ENCODE measurements at regions not wholly inside any gene's neighbourhood (a gene's known extent, or its start where the extent isn't known, plus 50 kb on each side); places are given as distances from the start of the nearest gene placed in this dataset.

DNA sequence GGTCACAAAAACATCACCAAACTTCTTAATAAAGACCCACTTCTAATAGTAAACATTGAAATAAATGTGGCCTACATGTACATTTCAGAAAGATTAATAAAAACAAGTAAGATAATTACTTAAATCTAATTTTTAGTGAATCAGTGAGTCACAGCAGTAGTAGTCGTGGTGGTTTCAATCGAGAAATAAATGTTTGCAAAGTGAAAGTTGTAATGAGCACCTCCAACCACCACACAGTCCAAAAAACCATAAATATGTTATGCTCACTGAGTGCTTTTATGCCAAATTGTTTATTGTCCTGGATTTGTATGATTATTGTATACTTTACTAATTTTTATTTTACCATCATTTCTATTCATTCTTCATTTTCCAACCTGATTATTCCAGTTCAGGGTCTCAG is 61.8 kb upstream of the SPOPL start:
- TF ChIP-seq EP300 (IDR thresholded peaks at IDR 0.05) (no peak), POLR2AphosphoS5 (IDR thresholded peaks at IDR 0.05) (no peak), POLR2A (IDR thresholded peaks at IDR 0.05) (no peak)
- TF ChIP-seq, protein P1, sequence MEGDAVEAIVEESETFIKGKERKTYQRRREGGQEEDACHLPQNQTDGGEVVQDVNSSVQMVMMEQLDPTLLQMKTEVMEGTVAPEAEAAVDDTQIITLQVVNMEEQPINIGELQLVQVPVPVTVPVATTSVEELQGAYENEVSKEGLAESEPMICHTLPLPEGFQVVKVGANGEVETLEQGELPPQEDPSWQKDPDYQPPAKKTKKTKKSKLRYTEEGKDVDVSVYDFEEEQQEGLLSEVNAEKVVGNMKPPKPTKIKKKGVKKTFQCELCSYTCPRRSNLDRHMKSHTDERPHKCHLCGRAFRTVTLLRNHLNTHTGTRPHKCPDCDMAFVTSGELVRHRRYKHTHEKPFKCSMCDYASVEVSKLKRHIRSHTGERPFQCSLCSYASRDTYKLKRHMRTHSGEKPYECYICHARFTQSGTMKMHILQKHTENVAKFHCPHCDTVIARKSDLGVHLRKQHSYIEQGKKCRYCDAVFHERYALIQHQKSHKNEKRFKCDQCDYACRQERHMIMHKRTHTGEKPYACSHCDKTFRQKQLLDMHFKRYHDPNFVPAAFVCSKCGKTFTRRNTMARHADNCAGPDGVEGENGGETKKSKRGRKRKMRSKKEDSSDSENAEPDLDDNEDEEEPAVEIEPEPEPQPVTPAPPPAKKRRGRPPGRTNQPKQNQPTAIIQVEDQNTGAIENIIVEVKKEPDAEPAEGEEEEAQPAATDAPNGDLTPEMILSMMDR (IDR thresholded peaks at IDR 0.05): no peak
- peaks cover 0 to 11% (median 7%) of the 10 kb centered on the region in 4 donors for H3K4me1 ChIP-seq
- no peaks in the 10 kb centered on the region for H3K36me3 ChIP-seq
- H3K27me3 ChIP-seq: no peaks in the 10 kb centered on the region
- H3K4me3 ChIP-seq: no peak overlapping the region
- no peak overlapping the region for H3K27ac ChIP-seq
- no peaks in the 10 kb centered on the region for H3K9me3 ChIP-seq
- WGBS, 2 donors: 84 to 87% methylated on average over 2 of the region's 2 CpGs
- DNase-seq: no peak
- intact Hi-C loops (cut with DNase I): no loop called here

DNA sequence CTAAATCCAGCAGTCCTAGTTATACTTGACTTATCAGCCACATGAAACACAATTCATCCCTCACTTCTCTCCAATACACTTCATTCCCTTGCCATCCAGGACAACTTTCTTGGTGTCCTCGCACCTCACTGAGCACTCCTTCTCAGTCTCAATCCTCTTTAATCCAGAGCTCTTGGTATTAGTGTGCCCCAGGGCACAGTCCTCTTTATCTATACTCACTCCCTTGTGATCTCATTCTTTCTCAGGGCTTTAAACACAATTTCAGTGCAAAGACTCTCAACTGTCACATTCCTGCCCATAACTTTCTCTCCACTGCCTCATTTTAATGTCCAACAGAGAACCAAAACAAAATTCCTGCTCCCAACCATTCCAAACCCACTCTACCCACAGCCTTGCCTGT is 60.8 kb upstream of the SPOPL start:
- 96 to 98% methylated on average over 1 of the region's 1 CpG for WGBS, 2 donors
- no peak overlapping the region for H3K27ac ChIP-seq
- no peak for DNase-seq

DNA sequence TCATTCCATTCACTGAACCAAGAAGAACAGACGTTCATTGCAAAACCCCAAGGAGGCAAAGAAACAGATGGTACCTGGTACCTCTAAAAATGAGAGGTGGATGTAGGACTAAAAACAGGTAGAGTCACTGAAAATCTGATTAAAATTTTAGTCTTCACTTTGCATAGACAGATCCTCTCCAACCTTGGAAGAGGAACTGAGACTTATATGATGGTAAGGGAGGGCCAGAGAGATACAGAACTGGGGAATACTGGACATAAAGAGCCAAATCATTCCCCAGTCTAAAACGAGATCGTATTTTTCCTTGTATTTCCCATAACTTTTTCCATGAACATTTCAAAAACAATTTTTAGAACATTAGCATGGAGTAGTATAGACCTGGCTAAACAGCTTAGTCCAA is 59.7 kb upstream of the SPOPL start:
- 89 to 91% methylated on average over 3 of the region's 3 CpGs for WGBS, 2 donors
- no peaks in the 10 kb centered on the region for H3K9me3 ChIP-seq
- no peaks in the 10 kb centered on the region for H3K36me3 ChIP-seq
- H3K27me3 ChIP-seq: no peaks in the 10 kb centered on the region
- H3K27ac ChIP-seq: no peak overlapping the region
- intact Hi-C loops (cut with DNase I): no loop called here
- DNase-seq: no peak
- H3K4me3 ChIP-seq: no peak overlapping the region
- peaks cover 0 to 11% (median 7%) of the 10 kb centered on the region in 4 donors for H3K4me1 ChIP-seq
- TF ChIP-seq POLR2AphosphoS5 (IDR thresholded peaks at IDR 0.05) (no peak), EP300 (IDR thresholded peaks at IDR 0.05) (no peak), POLR2A (IDR thresholded peaks at IDR 0.05) (no peak)
- TF ChIP-seq, protein P1 (IDR thresholded peaks at IDR 0.05): no peak

More for the DNA sequence above, 60.8 kb upstream of the SPOPL start:
- intact Hi-C loops (cut with DNase I): no loop called here
- Histone ChIP-seq H3K4me3 (no peak overlapping the region), H3K4me1 (peaks cover 0 to 11% (median 7%) of the 10 kb centered on the region in 4 donors), H3K36me3 (no peaks in the 10 kb centered on the region), H3K27me3 (no peaks in the 10 kb centered on the region), H3K9me3 (no peaks in the 10 kb centered on the region)
- TF ChIP-seq EP300 (IDR thresholded peaks at IDR 0.05) (no peak), POLR2AphosphoS5 (IDR thresholded peaks at IDR 0.05) (no peak), POLR2A (IDR thresholded peaks at IDR 0.05) (no peak)
- TF ChIP-seq, protein P1 (IDR thresholded peaks at IDR 0.05): no peak

DNA sequence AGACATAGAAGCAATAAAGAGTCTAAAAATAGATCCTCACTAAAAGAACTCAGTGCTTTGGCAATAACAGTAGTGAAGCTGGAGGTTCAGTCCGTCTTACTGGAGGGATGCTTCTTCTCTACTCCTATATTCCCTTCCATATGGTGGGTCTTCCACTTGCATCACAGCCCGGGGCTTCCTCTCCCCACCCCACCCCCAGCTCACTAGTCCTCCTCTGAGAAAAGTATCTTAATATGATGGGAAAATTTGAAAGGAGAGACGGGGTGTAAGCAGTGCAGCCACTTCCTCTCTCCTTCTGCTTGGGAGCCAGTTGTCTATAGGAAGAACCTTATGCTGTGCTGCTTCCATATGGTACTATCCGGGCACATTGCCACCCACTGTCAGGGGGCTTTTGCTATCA is 57.2 kb upstream of the SPOPL start:
- WGBS, 2 donors: 77 to 86% methylated on average over 4 of the region's 4 CpGs
- Histone ChIP-seq H3K9me3 (no peaks in the 10 kb centered on the region), H3K27me3 (no peaks in the 10 kb centered on the region), H3K4me3 (no peak overlapping the region), H3K27ac (no peak overlapping the region), H3K4me1 (peaks cover 0 to 11% (median 7%) of the 10 kb centered on the region in 4 donors), H3K36me3 (no peaks in the 10 kb centered on the region)
- no peak for DNase-seq
- intact Hi-C loops (cut with DNase I): no loop called here
- no peak for TF ChIP-seq POLR2A (IDR thresholded peaks at IDR 0.05)
- TF ChIP-seq, protein P1 (IDR thresholded peaks at IDR 0.05): no peak
- no peak for TF ChIP-seq POLR2AphosphoS5 (IDR thresholded peaks at IDR 0.05)
- no peak for TF ChIP-seq EP300 (IDR thresholded peaks at IDR 0.05)

GRCh38 chr2:138445227-138445626 is 56.3 kb upstream of the SPOPL start:
- Histone ChIP-seq H3K27me3 (no peaks in the 10 kb centered on the region), H3K27ac (no peak overlapping the region), H3K4me3 (no peak overlapping the region), H3K4me1 (peaks cover 0 to 11% (median 7%) of the 10 kb centered on the region in 4 donors), H3K9me3 (no peaks in the 10 kb centered on the region), H3K36me3 (no peaks in the 10 kb centered on the region)
- 64 to 87% methylated on average over 1 of the region's 1 CpG for WGBS, 2 donors
- intact Hi-C loops (cut with DNase I): no loop called here
- no peak for DNase-seq
- TF ChIP-seq POLR2A (IDR thresholded peaks at IDR 0.05): no peak
- TF ChIP-seq POLR2AphosphoS5 (IDR thresholded peaks at IDR 0.05): no peak
- TF ChIP-seq EP300 (IDR thresholded peaks at IDR 0.05): no peak
